Fibroblast of villous mesenchyme (primary cell): ENCODE measurements at regions not wholly inside any gene's neighbourhood (a gene's known extent, or its start where the extent isn't known, plus 50 kb on each side); places are given as distances from the start of the nearest gene placed in this dataset.

Source experiments
- DNase-seq: peaks from one replicate; pipeline ENCODE4 v3.0.0-alpha.2; 2010; ENCODE audit warnings: low read depth
- H3K4me3 ChIP-seq: 2 replicates; pipeline ENCODE4 v1.5.1; 2011; ENCODE audit warnings: low read depth, mild to moderate bottlenecking, low read length
- CTCF ChIP-seq: IDR thresholded peaks from 2 replicates; pipeline ENCODE4 v1.5.1; 2012; ENCODE audit warnings: low read depth, mild to moderate bottlenecking, low read length; ENCODE audit not compliant: insufficient read depth

GRCh38 chr10:111373696-111374095 lies 296.9 kb downstream of the ADRA2A start:
- DNase-seq, result no peak
- H3K4me3 ChIP-seq, result no peak overlapping the region
- no peak for TF ChIP-seq CTCF

- no peak for TF ChIP-seq CTCF
- DNase-seq, result no peak
- H3K4me3 ChIP-seq, result no peak overlapping the region
Measured at GRCh38 chr10:111379534-111380187, 302.8 kb downstream of the ADRA2A start.

- no peak for DNase-seq
- H3K4me3 ChIP-seq, result no peak overlapping the region
- TF ChIP-seq CTCF, result no peak
Measured at GRCh38 chr10:111384556-111384955, 307.7 kb downstream of the ADRA2A start.

- no peak for DNase-seq
- H3K4me3 ChIP-seq, result no peak overlapping the region
- no peak for TF ChIP-seq CTCF
Measured at GRCh38 chr10:111390813-111391563, 314.2 kb downstream of the ADRA2A start.

GRCh38 chr10:111392159-111392558 lies 315.3 kb downstream of the ADRA2A start:
- peak; percentile 78 for DNase-seq
- no peak for TF ChIP-seq CTCF
- H3K4me3 ChIP-seq, result no peak overlapping the region

- H3K4me3 ChIP-seq, result no peak overlapping the region
- DNase-seq, result peak; percentile 80
- TF ChIP-seq CTCF, result no peak
Measured at GRCh38 chr10:111392910-111393309, 316.1 kb downstream of the ADRA2A start.
